ENCODE measurements at regions not wholly inside any gene's neighbourhood (a gene's known extent, or its start where the extent isn't known, plus 50 kb on each side); places are given as distances from the start of the nearest gene placed in this dataset.
A peak's percentile ranks its signal among the peaks of the same experiment; 100 is the strongest.

- Mint-ChIP-seq H3K36me3 (ENCODE audit: insufficient read depth, unreplicated experiment) (no peaks in the 10 kb centered on the region), H3K27me3 (ENCODE audit: insufficient read depth, unreplicated experiment) (no peaks in the 10 kb centered on the region), H3K4me1 (ENCODE audit: insufficient read depth, unreplicated experiment) (no peaks in the 10 kb centered on the region), H3K9me3 (ENCODE audit: unreplicated experiment) (peaks cover 45% of the 10 kb centered on the region), H3K27ac (ENCODE audit: low read depth, unreplicated experiment) (no peak overlapping the region), H3K4me3 (ENCODE audit: unreplicated experiment) (no peak overlapping the region)
- ChIA-PET POLR2A (no interaction called here), CTCF (interaction anchor here (0.6 kb wide), 1 partner anchor 140 kb away, joined by 5 read pairs; no protein-coding TSS in a partner anchor)
- BruUV-seq (replicated peaks) = no TSS peak
- intact Hi-C loops (cut with micrococcal nuclease) = no loop called here
- no peak for DNase-seq (ENCODE audit: unreplicated experiment)
- TF ChIP-seq, protein P1, sequence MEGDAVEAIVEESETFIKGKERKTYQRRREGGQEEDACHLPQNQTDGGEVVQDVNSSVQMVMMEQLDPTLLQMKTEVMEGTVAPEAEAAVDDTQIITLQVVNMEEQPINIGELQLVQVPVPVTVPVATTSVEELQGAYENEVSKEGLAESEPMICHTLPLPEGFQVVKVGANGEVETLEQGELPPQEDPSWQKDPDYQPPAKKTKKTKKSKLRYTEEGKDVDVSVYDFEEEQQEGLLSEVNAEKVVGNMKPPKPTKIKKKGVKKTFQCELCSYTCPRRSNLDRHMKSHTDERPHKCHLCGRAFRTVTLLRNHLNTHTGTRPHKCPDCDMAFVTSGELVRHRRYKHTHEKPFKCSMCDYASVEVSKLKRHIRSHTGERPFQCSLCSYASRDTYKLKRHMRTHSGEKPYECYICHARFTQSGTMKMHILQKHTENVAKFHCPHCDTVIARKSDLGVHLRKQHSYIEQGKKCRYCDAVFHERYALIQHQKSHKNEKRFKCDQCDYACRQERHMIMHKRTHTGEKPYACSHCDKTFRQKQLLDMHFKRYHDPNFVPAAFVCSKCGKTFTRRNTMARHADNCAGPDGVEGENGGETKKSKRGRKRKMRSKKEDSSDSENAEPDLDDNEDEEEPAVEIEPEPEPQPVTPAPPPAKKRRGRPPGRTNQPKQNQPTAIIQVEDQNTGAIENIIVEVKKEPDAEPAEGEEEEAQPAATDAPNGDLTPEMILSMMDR (IDR thresholded peaks at IDR 0.05; ENCODE audit: unreplicated experiment) = no peak
Observed at GRCh38 chr22:34102633-34103032, 182.4 kb upstream of the LARGE1 start.

DNA sequence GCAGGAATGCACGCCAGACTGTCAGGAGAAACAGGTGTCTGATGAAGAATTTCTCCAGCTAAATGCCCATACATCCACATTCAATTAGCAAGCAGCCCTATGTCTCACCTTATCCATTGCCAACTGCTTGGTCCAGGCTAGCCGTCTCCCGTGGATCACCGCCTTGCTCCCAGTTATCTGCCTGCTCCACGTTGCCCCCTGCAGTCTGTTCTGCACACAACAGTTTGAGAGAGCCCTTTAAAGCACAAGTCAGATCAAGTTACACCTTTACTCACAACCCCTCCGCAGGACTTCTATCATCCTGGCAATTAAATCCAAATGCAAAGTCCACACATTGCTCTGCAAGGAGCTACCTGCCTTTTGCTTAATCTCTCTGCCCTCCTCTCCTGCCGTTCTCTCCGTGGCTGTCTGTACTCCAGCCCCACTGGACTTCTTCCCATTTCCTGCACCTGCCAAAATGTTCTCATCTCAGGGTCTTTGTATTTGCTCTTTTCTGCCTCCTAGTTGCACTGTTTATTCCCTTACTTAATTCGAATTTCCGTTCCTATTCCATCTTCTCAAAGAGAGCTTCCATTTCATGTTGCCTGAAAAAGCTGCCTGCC is 185.3 kb upstream of the LARGE1 start:
- CTCF ChIA-PET = interaction anchor here (0.5 to 2.0 kb wide), 6 partner anchors 50 to 1051 kb away, joined by 3 to 10 read pairs (median 4); no protein-coding TSS in a partner anchor
- intact Hi-C loops (cut with micrococcal nuclease) = no loop called here
- DNase-seq (ENCODE audit: unreplicated experiment) = peak; percentile 0

GRCh38 chr22:34108168-34108567 is 187.9 kb upstream of the LARGE1 start:
- TF ChIP-seq, protein P1 (IDR thresholded peaks at IDR 0.05; ENCODE audit: unreplicated experiment) = no peak
- H3K9me3 Mint-ChIP-seq (ENCODE audit: unreplicated experiment) = peaks cover 34% of the 10 kb centered on the region
- no peak overlapping the region for H3K4me3 Mint-ChIP-seq (ENCODE audit: unreplicated experiment)
- POLR2A ChIA-PET = no interaction called here
- intact Hi-C loops (cut with micrococcal nuclease) = no loop called here
- no peak for DNase-seq (ENCODE audit: unreplicated experiment)
- H3K27ac Mint-ChIP-seq (ENCODE audit: low read depth, unreplicated experiment) = no peak overlapping the region
- H3K27me3 Mint-ChIP-seq (ENCODE audit: insufficient read depth, unreplicated experiment) = no peaks in the 10 kb centered on the region
- H3K36me3 Mint-ChIP-seq (ENCODE audit: insufficient read depth, unreplicated experiment) = no peaks in the 10 kb centered on the region
- H3K4me1 Mint-ChIP-seq (ENCODE audit: insufficient read depth, unreplicated experiment) = no peaks in the 10 kb centered on the region
- CTCF ChIA-PET = interaction anchor here (3.9 kb wide), 1 partner anchor 185 kb away, joined by 26 read pairs; no protein-coding TSS in a partner anchor
- BruUV-seq (replicated peaks) = no TSS peak

More for the DNA sequence above, 185.3 kb upstream of the LARGE1 start:
- no peaks in the 10 kb centered on the region for H3K4me1 Mint-ChIP-seq (ENCODE audit: insufficient read depth, unreplicated experiment)
- BruUV-seq (replicated peaks) = no TSS peak
- peaks cover 36% of the 10 kb centered on the region for H3K9me3 Mint-ChIP-seq (ENCODE audit: unreplicated experiment)
- H3K27ac Mint-ChIP-seq (ENCODE audit: low read depth, unreplicated experiment) = no peak overlapping the region
- no peak overlapping the region for H3K4me3 Mint-ChIP-seq (ENCODE audit: unreplicated experiment)
- POLR2A ChIA-PET = no interaction called here
- no peaks in the 10 kb centered on the region for H3K36me3 Mint-ChIP-seq (ENCODE audit: insufficient read depth, unreplicated experiment)
- no peaks in the 10 kb centered on the region for H3K27me3 Mint-ChIP-seq (ENCODE audit: insufficient read depth, unreplicated experiment)
- TF ChIP-seq, protein P1 (IDR thresholded peaks at IDR 0.05; ENCODE audit: unreplicated experiment) = no peak

DNA sequence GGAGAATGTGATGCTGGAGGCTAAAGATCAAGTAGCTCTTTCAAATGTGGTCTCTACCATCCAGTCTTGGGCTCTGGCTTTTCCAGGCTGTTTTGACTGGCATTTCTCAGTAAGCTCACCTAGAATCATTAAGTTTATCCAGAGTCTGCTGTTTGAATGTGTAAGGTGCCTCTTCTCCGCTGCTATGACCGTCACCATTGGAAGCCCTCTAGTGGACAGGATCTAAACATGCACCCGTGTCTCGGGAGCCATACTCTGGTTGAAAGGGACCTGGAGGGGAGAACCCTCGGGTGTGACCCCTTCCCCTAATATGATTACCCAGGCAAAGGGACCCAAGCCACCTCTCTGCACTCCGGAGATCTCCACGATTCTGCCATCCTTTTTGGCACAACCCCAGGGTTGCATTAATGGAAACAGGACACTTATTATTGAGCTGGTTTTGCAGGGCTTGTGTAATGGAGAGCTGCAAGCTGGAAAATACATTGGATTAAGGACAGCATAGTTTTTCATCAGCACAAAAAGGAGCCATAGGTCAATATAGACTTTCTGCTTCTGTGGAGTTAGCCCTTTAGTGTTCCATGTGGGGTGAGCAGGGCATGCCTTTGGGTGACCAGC is 191.0 kb upstream of the LARGE1 start:
- Mint-ChIP-seq H3K4me1 (ENCODE audit: insufficient read depth, unreplicated experiment) (no peaks in the 10 kb centered on the region), H3K27ac (ENCODE audit: low read depth, unreplicated experiment) (no peak overlapping the region), H3K9me3 (ENCODE audit: unreplicated experiment) (peaks cover 37% of the 10 kb centered on the region), H3K4me3 (ENCODE audit: unreplicated experiment) (no peak overlapping the region), H3K36me3 (ENCODE audit: insufficient read depth, unreplicated experiment) (no peaks in the 10 kb centered on the region), H3K27me3 (ENCODE audit: insufficient read depth, unreplicated experiment) (no peaks in the 10 kb centered on the region)
- intact Hi-C loops (cut with micrococcal nuclease) = no loop called here
- BruUV-seq (replicated peaks) = no TSS peak
- ChIA-PET POLR2A (interaction anchor here (0.6 kb wide), 2 partner anchors 189 to 1722 kb away, joined by 3 read pairs; no protein-coding TSS in a partner anchor), CTCF (interaction anchor here (0.6 to 3.9 kb wide), 18 partner anchors 13 to 834 kb away, joined by 3 to 26 read pairs (median 4); no protein-coding TSS in a partner anchor)
- peak; percentile 0 for DNase-seq (ENCODE audit: unreplicated experiment)
- TF ChIP-seq, protein P1 (IDR thresholded peaks at IDR 0.05; ENCODE audit: unreplicated experiment) = peak; percentile 42

Measured in MCF 10A (cell line).